ENCODE measurements at regions not wholly inside any gene's neighbourhood (a gene's known extent, or its start where the extent isn't known, plus 50 kb on each side); places are given as distances from the start of the nearest gene placed in this dataset.

- TF ChIP-seq CHD2 (IDR thresholded peaks at IDR 0.05; ENCODE audit: low read length, partially characterized antibody) (no peak), YY1 (IDR thresholded peaks at IDR 0.05; ENCODE audit: low read depth) (no peak), POLR2AphosphoS5 (IDR thresholded peaks at IDR 0.05; ENCODE audit: low read depth, low read length) (no peak), RCOR1 (IDR thresholded peaks at IDR 0.05; ENCODE audit: low read length) (no peak), EP300 (IDR thresholded peaks at IDR 0.05; ENCODE audit: borderline replicate concordance in 1 of 2, low read depth in 1 of 2, low read length in 1 of 2) (no peak), CTCF (IDR thresholded peaks at IDR 0.05) (no peak), MEF2A (IDR thresholded peaks at IDR 0.05; ENCODE audit: borderline replicate concordance, low read depth) (no peak), RXRA (IDR thresholded peaks at IDR 0.05; ENCODE audit: borderline replicate concordance, low read depth) (no peak), ELF1 (IDR thresholded peaks at IDR 0.05) (no peak), ZBTB33 (IDR thresholded peaks at IDR 0.05; ENCODE audit: borderline replicate concordance, low read depth) (no peak), TAF1 (IDR thresholded peaks at IDR 0.05; ENCODE audit: borderline replicate concordance, low read depth, low read length) (no peak)
Observed at GRCh38 chr3:10748040-10748439, 68.0 kb upstream of the SLC6A11 start.
